T1000 (cell line): ENCODE measurements at regions not wholly inside any gene's neighbourhood (a gene's known extent, or its start where the extent isn't known, plus 50 kb on each side); places are given as distances from the start of the nearest gene placed in this dataset.
"Not testable (repeated sequence)": the region's sequence is repeated elsewhere in the genome, so short reads cannot be mapped to it uniquely, and the experiment has no call there.

Experiments used
- DNase-seq: peaks from one replicate; lab custom pipeline; 2025; ENCODE audit warnings: mixed read lengths; lab: John Stamatoyannopoulos, UW

GRCh38 chr1:60553730-60554129 is 480.2 kb upstream of the C1orf87 start:
- DNase-seq, result no peak

- DNase-seq, result no peak
Measured at GRCh38 chr1:60547821-60548220, 474.3 kb upstream of the C1orf87 start.

- no peak for DNase-seq
Measured at GRCh38 chr1:60541831-60542532, 468.4 kb upstream of the C1orf87 start.

- no peak for DNase-seq
Measured at GRCh38 chr1:60540141-60540540, 466.6 kb upstream of the C1orf87 start.

GRCh38 chr1:60535713-60536112 is 462.1 kb upstream of the C1orf87 start:
- no peak for DNase-seq

GRCh38 chr1:60527567-60527966 is 454.0 kb upstream of the C1orf87 start:
- no peak for DNase-seq

- no peak for DNase-seq
Measured at GRCh38 chr1:60516996-60517395, 443.4 kb upstream of the C1orf87 start.

- no peak for DNase-seq
Measured at GRCh38 chr1:60510162-60510561, 436.6 kb upstream of the C1orf87 start.

GRCh38 chr1:60504206-60504840 is 430.8 kb upstream of the C1orf87 start:
- DNase-seq, result no peak

- no peak for DNase-seq
Measured at GRCh38 chr1:60503266-60503925, 429.8 kb upstream of the C1orf87 start.

GRCh38 chr1:60502506-60502905 is 428.9 kb upstream of the C1orf87 start:
- DNase-seq, result no peak

- DNase-seq, result not testable (repeated sequence)
Measured at GRCh38 chr1:60489916-60490480, 416.4 kb upstream of the C1orf87 start.

- no peak for DNase-seq
Measured at GRCh38 chr1:60488847-60489246, 415.3 kb upstream of the C1orf87 start.

- DNase-seq, result no peak
Measured at GRCh38 chr1:60487565-60488345, 414.2 kb upstream of the C1orf87 start.

GRCh38 chr1:60483509-60483908 is 409.9 kb upstream of the C1orf87 start:
- DNase-seq, result no peak

- DNase-seq, result no peak
Measured at GRCh38 chr1:60470246-60470645, 396.7 kb upstream of the C1orf87 start.

- DNase-seq, result no peak
Measured at GRCh38 chr1:60463786-60464185, 390.2 kb upstream of the C1orf87 start.

GRCh38 chr1:60463146-60463545 is 389.6 kb upstream of the C1orf87 start:
- DNase-seq, result no peak

GRCh38 chr1:60461925-60462595 is 388.5 kb upstream of the C1orf87 start:
- no peak for DNase-seq

- DNase-seq, result no peak
Measured at GRCh38 chr1:60458111-60458510, 384.5 kb upstream of the C1orf87 start.

- no peak for DNase-seq
Measured at GRCh38 chr1:60449876-60450275, 376.3 kb upstream of the C1orf87 start.

GRCh38 chr1:60448850-60449249 is 375.3 kb upstream of the C1orf87 start:
- no peak for DNase-seq
